ENCODE measurements at regions not wholly inside any gene's neighbourhood (a gene's known extent, or its start where the extent isn't known, plus 50 kb on each side); places are given as distances from the start of the nearest gene placed in this dataset.

DNA sequence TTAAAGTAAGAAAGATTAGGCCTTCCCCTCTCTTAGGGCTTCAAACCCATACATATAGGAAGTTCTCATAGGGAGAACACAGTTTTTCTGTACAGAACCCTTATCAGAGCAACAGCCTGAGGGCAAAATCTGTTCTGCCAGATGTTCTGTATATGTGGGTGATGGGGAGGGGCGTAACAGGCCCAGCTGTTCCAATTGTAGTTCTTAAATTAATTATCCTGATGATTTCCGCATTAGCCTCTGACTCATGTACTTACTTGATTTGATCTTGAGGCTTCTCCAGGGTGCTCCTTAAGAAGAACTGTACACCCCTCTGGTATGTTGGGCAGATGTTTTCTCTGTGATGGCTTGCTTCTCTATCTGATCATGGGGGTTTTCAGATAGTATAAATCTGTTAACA is 123.1 kb upstream of the C11orf87 start:
- Histone ChIP-seq H3K27ac (no peak overlapping the region), H3K27me3 (no peaks in the 10 kb centered on the region), H3K4me1 (no peaks in the 10 kb centered on the region), H3K36me3 (no peaks in the 10 kb centered on the region), H3K9me3 (replicated peaks) (no peaks in the 10 kb centered on the region), H3K4me3 (no peak overlapping the region)
- DNase-seq, result peak in 1 of 2 experiments; percentile 20

DNA sequence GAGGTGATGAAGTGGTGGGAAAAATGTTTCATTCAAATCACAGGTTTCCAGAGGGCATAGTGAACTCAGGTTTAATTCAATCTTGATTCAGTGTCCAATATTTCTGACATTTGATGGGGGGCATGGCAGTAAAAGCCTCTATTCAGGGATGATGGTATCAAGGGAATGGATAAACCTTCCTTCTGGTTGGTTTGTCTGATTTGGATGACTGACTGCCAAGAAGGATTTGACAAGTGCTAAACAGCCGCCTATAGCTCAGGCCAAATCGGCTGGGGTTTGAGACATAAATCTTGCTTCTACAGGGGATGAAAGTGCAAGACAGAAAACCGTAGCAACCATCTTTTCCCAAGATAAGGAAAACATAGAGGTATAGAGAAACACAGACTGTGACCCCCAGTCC is 121.8 kb upstream of the C11orf87 start:
- no peaks in the 10 kb centered on the region for H3K4me1 ChIP-seq
- H3K4me3 ChIP-seq, result no peak overlapping the region
- H3K27ac ChIP-seq, result no peak overlapping the region
- no peak for DNase-seq
- H3K9me3 ChIP-seq (replicated peaks), result no peaks in the 10 kb centered on the region
- no peaks in the 10 kb centered on the region for H3K36me3 ChIP-seq
- H3K27me3 ChIP-seq, result no peaks in the 10 kb centered on the region

DNA sequence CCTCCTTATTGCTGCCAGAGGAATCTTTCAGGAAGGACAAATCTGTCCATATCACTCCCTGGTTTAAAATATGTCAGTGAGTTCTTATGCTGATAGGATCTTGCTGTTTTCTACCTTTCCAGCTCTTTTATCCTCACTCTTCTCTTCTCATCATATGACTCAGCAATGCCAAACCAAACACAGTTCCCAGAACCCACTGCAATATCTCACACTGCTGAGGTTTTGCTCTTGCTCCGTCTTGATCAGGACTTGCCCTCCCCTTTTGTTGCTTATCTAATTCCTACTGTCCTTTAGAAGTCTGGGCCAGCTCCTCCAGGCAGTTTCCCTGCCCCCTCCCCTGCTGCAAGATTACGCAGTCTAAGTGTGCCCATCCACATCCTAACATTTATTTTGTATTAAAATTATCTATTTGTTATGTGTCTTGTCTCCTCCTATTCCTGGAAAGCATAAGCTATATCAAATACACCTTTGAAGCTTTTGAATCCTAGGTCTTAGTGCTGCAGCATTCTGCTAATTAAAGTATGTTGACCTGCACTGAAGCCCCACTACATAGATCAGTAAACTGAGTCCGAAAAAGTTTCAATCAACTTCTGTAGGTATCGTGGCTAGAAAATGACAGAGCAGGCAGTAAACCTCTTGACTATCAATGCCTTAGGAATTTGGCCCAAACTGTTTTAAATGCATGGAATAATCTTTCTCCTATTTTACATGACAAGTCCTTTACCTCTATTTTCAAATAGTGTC is 119.2 kb upstream of the C11orf87 start:
- H3K9me3 ChIP-seq (replicated peaks), result no peaks in the 10 kb centered on the region
- no peaks in the 10 kb centered on the region for H3K36me3 ChIP-seq
- no peaks in the 10 kb centered on the region for H3K4me1 ChIP-seq
- no peak overlapping the region for H3K4me3 ChIP-seq
- no peaks in the 10 kb centered on the region for H3K27me3 ChIP-seq
- no peak for DNase-seq
- no peak overlapping the region for H3K27ac ChIP-seq

DNA sequence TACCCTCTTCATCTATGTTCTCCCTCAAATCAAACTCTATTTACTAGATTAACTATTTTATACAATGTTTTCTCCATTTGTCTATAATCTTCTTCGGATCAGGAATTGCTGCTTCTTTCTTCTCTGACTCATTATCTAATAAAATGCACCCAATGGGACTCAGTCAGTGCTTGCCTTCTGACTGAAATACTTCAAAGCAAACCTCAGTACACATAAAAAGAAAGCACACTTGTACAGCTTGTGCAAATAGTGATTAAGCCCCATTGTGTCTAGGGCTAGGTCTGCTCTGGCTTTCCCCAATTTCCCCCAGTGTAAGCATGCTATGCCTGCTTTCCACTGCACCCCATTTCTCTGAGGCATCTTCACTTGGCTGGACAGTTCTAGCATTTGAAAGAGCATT is 118.6 kb upstream of the C11orf87 start:
- no peaks in the 10 kb centered on the region for H3K27me3 ChIP-seq
- H3K4me3 ChIP-seq, result no peak overlapping the region
- H3K36me3 ChIP-seq, result no peaks in the 10 kb centered on the region
- no peaks in the 10 kb centered on the region for H3K4me1 ChIP-seq
- no peaks in the 10 kb centered on the region for H3K9me3 ChIP-seq (replicated peaks)
- no peak overlapping the region for H3K27ac ChIP-seq
- no peak for DNase-seq

DNA sequence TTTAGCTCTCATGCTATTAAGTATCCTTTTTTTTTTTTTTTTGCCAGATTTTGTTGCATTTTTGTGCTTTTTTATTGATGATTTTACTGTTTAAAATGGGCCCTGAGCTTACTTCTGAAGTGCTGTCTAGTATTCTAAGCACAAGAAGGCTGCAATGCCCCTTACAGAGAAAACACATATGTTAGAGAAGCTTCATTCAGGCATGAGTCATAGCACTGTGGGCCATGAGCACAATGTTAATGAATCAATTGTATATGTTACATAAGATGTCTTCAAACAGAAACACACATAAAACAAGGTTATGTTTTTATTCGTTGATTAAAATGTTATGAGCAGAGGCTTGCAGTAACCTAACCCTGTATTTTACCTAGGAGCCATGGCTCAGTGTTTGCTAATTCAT is 117.8 kb upstream of the C11orf87 start:
- no peaks in the 10 kb centered on the region for H3K4me1 ChIP-seq
- no peaks in the 10 kb centered on the region for H3K36me3 ChIP-seq
- H3K9me3 ChIP-seq (replicated peaks), result no peaks in the 10 kb centered on the region
- no peak overlapping the region for H3K4me3 ChIP-seq
- no peak overlapping the region for H3K27ac ChIP-seq
- DNase-seq, result no peak
- H3K27me3 ChIP-seq, result no peaks in the 10 kb centered on the region

DNA sequence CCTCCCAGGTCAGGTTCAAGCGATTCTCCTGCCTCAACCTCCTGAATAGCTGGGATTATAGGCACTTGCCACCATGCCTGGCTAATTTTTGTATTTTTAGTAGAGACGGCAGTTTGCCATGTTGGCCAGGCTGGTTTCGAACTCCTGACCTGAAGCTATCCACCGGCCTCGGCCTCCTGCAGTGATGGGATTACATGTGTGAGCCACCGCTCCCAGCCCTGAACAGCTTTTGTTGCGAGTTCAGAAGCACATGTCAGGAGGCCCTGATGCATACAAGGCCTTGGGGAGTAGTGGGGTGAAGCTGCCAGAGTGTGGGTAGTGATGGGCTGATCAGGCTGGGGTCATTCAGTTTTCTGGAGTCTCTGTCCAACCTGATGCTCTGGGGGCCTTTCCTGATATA is 117.0 kb upstream of the C11orf87 start:
- Histone ChIP-seq H3K9me3 (replicated peaks) (no peaks in the 10 kb centered on the region), H3K36me3 (no peaks in the 10 kb centered on the region), H3K4me1 (no peaks in the 10 kb centered on the region), H3K27me3 (no peaks in the 10 kb centered on the region), H3K4me3 (no peak overlapping the region), H3K27ac (no peak overlapping the region)
- DNase-seq, result no peak

DNA sequence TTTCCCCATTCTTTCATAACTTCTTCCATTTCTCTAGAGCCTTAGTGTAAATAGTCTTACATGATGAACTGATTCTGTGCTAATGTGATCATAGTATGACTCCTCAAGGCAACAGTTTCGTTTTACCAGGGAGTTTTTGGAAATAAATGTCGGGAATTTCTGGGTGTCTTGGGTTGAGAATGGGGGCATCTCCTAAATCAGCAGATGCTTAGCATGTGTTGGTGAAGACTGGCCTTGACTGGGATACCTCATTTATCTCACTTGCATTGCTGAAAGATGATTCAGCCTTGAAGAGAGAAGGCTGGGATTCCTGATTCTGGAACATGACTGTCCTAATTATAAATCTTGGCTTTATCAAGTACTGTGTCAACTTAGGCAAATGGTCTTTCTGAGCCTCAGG is 115.7 kb upstream of the C11orf87 start:
- Histone ChIP-seq H3K36me3 (no peaks in the 10 kb centered on the region), H3K27me3 (no peaks in the 10 kb centered on the region), H3K4me3 (no peak overlapping the region), H3K27ac (no peak overlapping the region), H3K9me3 (replicated peaks) (no peaks in the 10 kb centered on the region), H3K4me1 (no peaks in the 10 kb centered on the region)
- DNase-seq, result no peak

DNA sequence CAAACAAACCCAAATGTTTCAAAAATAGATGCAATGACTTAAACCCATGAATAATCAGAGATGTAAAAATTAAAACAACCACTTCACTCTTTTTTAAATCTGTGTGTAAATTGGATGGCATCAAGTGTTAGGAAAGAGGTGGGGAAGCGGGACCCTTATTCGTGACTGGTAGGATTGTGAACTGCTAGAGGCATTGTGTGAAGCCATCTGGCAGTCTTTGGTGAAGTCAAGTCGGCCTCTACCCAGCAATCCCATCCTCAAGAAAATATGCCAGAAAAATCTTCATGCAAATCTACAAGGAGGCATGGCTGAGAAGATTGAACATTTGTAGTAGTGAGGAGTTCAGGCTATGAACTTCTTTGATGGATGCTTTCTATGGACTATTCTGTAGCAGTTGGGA is 114.6 kb upstream of the C11orf87 start:
- no peak for DNase-seq

DNA sequence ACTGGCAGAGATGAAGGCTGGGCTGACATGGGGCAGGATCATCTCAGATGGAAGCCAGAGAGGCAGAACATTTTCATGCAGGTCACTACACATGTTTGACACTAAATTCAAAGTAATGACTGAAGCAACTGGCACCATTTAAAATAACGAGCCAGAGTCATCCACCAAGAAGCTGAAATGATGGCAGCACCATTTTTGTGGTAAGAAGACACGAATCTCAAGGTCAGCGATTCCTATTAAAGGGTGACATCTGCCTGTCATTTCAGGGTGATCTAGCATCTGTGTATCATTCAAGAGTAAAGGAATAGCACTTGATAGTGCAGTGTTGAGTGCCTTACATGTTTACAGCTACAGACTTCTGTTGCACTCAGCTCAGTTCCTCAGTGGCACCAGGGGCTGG is 113.4 kb upstream of the C11orf87 start:
- Histone ChIP-seq H3K4me1 (no peaks in the 10 kb centered on the region), H3K36me3 (no peaks in the 10 kb centered on the region), H3K27ac (no peak overlapping the region), H3K9me3 (replicated peaks) (no peaks in the 10 kb centered on the region), H3K27me3 (no peaks in the 10 kb centered on the region), H3K4me3 (no peak overlapping the region)
- DNase-seq, result no peak

More for the DNA sequence above, 114.6 kb upstream of the C11orf87 start:
- Histone ChIP-seq H3K36me3 (no peaks in the 10 kb centered on the region), H3K4me3 (no peak overlapping the region), H3K27ac (no peak overlapping the region), H3K4me1 (no peaks in the 10 kb centered on the region), H3K9me3 (replicated peaks) (no peaks in the 10 kb centered on the region), H3K27me3 (no peaks in the 10 kb centered on the region)

DNA sequence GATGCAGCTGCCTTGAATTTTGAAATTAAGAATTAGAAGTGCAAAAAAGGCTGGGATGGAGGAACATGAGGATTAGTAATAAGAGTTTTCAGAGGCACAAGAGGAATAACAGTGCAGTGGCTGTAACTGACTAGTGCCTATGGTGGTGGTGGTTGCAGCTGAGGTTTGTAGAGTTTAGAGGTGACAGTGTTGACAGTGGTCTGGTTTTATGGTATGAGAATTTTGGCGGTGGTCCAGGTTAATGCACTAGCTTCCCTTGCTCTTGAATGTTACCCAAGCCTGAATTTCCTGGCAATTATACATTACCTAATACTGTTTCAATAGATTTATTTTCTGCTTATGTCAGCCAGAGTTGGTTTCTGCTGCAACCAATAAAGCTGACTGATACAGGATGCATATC is 112.8 kb upstream of the C11orf87 start:
- no peak overlapping the region for H3K27ac ChIP-seq
- no peaks in the 10 kb centered on the region for H3K4me1 ChIP-seq
- H3K27me3 ChIP-seq, result no peaks in the 10 kb centered on the region
- H3K36me3 ChIP-seq, result no peaks in the 10 kb centered on the region
- H3K9me3 ChIP-seq (replicated peaks), result no peaks in the 10 kb centered on the region
- peak in 1 of 2 experiments; percentile 8 for DNase-seq
- H3K4me3 ChIP-seq, result no peak overlapping the region

DNA sequence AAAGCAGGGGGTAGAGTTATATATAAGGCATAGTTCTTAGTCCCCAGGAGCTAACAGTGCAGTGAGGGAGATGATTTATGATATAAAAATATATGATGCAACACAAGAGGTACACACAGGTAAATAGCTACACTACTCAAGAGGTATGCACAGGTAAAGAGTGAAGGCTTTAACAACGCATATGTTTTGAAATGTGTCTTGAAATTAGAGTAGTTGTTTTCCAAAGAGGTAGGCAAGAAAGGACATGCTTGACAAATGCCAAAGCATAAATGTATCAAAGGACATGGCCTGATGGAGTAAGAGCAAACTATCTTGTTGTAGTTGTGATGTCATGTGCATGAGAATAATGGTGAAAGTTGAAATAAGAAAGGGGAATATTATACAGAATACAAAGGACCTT is 104.3 kb upstream of the C11orf87 start:
- Histone ChIP-seq H3K4me1 (no peaks in the 10 kb centered on the region), H3K4me3 (no peak overlapping the region), H3K9me3 (replicated peaks) (no peaks in the 10 kb centered on the region), H3K27me3 (no peaks in the 10 kb centered on the region), H3K27ac (no peak overlapping the region), H3K36me3 (no peaks in the 10 kb centered on the region)
- DNase-seq, result no peak

DNA sequence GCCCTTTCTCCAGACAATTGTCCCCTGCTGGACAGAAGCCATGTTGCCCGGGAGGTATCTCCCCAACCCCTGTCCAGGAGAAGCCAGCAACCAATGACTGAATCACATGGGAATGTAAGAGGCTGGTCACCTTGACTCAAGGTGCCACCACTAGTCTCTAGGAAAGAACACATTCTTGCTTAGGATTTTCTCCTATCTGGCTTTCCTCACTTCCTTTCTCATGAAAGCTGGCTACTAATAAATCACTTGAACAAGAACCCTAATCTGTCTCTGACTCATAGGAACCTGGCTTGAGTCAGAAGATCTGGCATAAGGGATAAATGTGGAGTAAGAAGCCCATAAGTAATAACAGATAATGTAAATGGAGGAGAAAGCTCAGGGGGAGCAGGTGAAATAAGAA is 101.4 kb upstream of the C11orf87 start:
- Histone ChIP-seq H3K4me1 (no peaks in the 10 kb centered on the region), H3K4me3 (no peak overlapping the region), H3K9me3 (replicated peaks) (no peaks in the 10 kb centered on the region), H3K27me3 (no peaks in the 10 kb centered on the region), H3K36me3 (no peaks in the 10 kb centered on the region), H3K27ac (no peak overlapping the region)
- DNase-seq, result no peak

DNA sequence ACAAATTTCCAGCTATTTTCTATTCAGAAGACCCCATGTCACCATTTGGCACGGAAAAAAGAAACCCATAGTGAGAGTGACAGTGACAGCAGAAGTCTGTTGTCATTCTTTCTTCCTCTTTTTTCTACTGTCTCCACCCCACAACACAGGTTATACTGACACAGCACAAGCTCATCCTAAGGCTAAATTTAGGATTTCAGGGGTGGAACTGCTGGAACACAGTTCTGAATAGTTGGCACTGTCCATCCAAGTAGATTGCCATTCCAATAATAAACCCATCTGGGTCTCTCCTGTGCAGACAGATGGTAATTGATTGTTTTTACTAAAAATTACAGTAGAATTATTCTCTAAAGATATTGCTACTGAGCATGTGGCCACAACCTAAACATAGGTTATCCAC is 95.2 kb upstream of the C11orf87 start:
- H3K4me1 ChIP-seq, result no peaks in the 10 kb centered on the region
- DNase-seq, result no peak
- no peak overlapping the region for H3K27ac ChIP-seq
- no peak overlapping the region for H3K4me3 ChIP-seq
- H3K9me3 ChIP-seq (replicated peaks), result no peaks in the 10 kb centered on the region
- no peaks in the 10 kb centered on the region for H3K27me3 ChIP-seq
- H3K36me3 ChIP-seq, result no peaks in the 10 kb centered on the region

DNA sequence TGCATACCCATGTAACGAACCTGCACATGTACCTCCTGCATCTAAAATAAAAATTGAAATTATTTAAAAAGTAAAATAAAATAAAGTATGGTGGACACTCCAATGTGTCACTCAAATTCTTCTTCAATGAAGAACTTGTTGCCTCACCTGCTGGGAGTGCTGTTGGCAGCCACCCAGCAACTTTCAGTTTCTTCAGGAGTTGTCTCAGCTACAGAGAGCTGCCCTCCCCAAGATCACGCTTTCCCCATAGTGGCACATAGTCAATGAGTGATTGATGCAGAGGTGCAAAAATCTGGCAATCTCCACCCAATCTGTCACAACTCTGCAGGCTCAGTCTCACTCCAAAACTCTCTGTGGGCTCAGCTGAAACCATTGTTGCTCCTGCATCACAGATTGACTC is 92.3 kb upstream of the C11orf87 start:
- no peak overlapping the region for H3K27ac ChIP-seq
- no peak overlapping the region for H3K4me3 ChIP-seq

DNA sequence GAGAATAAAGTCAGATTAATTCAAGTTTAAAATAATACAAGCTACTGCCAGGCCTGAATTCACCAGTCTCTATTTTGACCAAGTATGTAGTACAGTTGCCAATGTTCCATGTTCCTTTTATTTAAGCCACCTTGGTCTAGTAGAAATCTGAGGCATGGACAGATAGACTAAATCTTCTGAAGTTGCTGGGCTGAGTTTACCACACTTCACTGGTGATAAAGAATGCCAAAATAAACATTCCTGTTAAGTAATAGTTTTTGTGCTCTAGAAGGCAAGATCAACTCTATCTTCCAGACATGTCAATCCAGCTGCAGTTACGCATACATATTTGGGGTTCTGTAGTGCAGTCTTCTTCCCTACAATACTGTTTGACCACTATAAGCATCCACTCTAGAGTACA is 83.9 kb upstream of the C11orf87 start:
- Histone ChIP-seq H3K27me3 (no peaks in the 10 kb centered on the region), H3K27ac (no peak overlapping the region), H3K4me1 (no peaks in the 10 kb centered on the region), H3K36me3 (no peaks in the 10 kb centered on the region), H3K9me3 (replicated peaks) (no peaks in the 10 kb centered on the region), H3K4me3 (no peak overlapping the region)
- DNase-seq, result no peak

More for the DNA sequence above, 92.3 kb upstream of the C11orf87 start:
- no peak for DNase-seq
- H3K9me3 ChIP-seq (replicated peaks), result no peaks in the 10 kb centered on the region
- no peaks in the 10 kb centered on the region for H3K4me1 ChIP-seq
- no peaks in the 10 kb centered on the region for H3K36me3 ChIP-seq
- H3K27me3 ChIP-seq, result no peaks in the 10 kb centered on the region

DNA sequence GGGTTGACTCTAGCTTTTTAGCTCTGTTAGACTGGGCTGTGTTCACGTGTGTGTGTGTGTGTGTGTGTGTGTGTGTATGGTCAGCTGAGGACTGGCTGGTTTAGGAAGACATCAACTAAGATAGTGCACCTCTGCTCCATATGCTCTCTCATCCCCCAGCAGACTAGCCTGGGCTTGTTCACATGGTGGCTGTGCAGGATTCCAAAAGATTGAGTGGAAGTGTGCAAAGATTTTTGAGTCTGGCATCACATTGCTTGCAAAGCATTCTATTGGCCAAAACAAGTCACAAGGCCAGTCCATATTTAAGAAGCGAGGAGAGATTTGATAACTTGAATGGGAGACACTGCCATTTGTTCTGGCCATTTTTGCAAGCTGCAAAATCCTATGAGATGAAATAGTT is 79.7 kb upstream of the C11orf87 start:
- no peak overlapping the region for H3K4me3 ChIP-seq
- H3K4me1 ChIP-seq, result no peaks in the 10 kb centered on the region
- DNase-seq, result no peak
- H3K27ac ChIP-seq, result no peak overlapping the region
- H3K27me3 ChIP-seq, result no peaks in the 10 kb centered on the region
- no peaks in the 10 kb centered on the region for H3K9me3 ChIP-seq (replicated peaks)
- no peaks in the 10 kb centered on the region for H3K36me3 ChIP-seq

All from SJCRH30 (cell line).